H1 (cell line): ENCODE measurements at regions not wholly inside any gene's neighbourhood (a gene's known extent, or its start where the extent isn't known, plus 50 kb on each side); places are given as distances from the start of the nearest gene placed in this dataset.

ENCODE experiments used
- CTCF ChIA-PET: fragments of 300-600 bp; sonication (Branson Sonifier 250); formaldehyde crosslinking; loops from one replicate; lab custom pipeline; 2021; ENCODE audit not compliant: partially characterized antibody; lab: Charles Lee
- POLR2A ChIA-PET: fragments of 300-600 bp; sonication (Branson Sonifier 250); formaldehyde crosslinking; loops from one replicate; lab custom pipeline; 2021; ENCODE audit warnings: inconsistent platforms; ENCODE audit not compliant: partially characterized antibody; lab: Charles Lee
- DNase-seq, 2 experiments: peaks; one replicate each; pipeline versions ENCODE4 v3.0.0 to v3.0.0-alpha.2; 2010 to 2022; ENCODE audit warnings: low spot score in 2 of 2, low read depth in 1 of 2, mixed read lengths in 1 of 2
- FAIRE-seq: peaks from 2 replicates; lab custom pipeline; 2011; peaks lifted over from hg19 to GRCh38; lab: Jason Lieb, UNC
- H2AFZ ChIP-seq: 2 replicates; pipeline ENCODE4 v1.8.1; 2012; ENCODE audit warnings: low read length, inconsistent platforms
- H2AK5ac ChIP-seq: 2 replicates; pipeline ENCODE4 v1.6.1; 2013; ENCODE audit warnings: low read depth, low read length
- H2BK120ac ChIP-seq: replicated peaks from 2 replicates; pipeline ENCODE3; 2013; ENCODE audit warnings: low read depth, low read length, inconsistent platforms
- H2BK12ac ChIP-seq: 2 replicates; pipeline ENCODE4 v1.6.1; 2013; ENCODE audit warnings: low read depth, low read length
- H2BK15ac ChIP-seq: 2 replicates; pipeline ENCODE4 v1.6.1; 2013; ENCODE audit warnings: low read length
- H2BK20ac ChIP-seq: 2 replicates; pipeline ENCODE4 v1.6.1; 2013; ENCODE audit warnings: low read length
- H2BK5ac ChIP-seq: 2 replicates; pipeline ENCODE4 v1.6.1; 2013; ENCODE audit warnings: low read depth, low read length
- H3K14ac ChIP-seq: 2 replicates; pipeline ENCODE4 v1.6.1; 2013; ENCODE audit warnings: inconsistent platforms; ENCODE audit not compliant: insufficient read length
- H3K18ac ChIP-seq: 2 replicates; pipeline ENCODE4 v1.6.1; 2013; ENCODE audit warnings: low read length; ENCODE audit errors: extremely low read depth
- H3K23ac ChIP-seq: 2 replicates; pipeline ENCODE4 v1.6.1; 2013; ENCODE audit warnings: inconsistent platforms; ENCODE audit not compliant: insufficient read length
- H3K23me2 ChIP-seq: 2 replicates; pipeline ENCODE4 v1.6.1; 2013; ENCODE audit warnings: low read depth, low read length
- H3K27ac ChIP-seq: 2 replicates; pipeline ENCODE4 v1.6.1; 2011; ENCODE audit warnings: low read depth, low read length, inconsistent platforms
- H3K27me3 ChIP-seq, 4 experiments: replicated peaks in 1 of 4; 1 replicate in 1 of 4; 2 replicates in 3 of 4; pipeline versions ENCODE4 v1.6.1 to v1.8.1; 2011 to 2013; ENCODE audit warnings: low read length in 3 of 4, mild to moderate bottlenecking in 3 of 4, inconsistent platforms in 2 of 4, mixed read lengths in 2 of 4, moderate library complexity in 1 of 4; ENCODE audit not compliant: control insufficient read depth in 3 of 4, insufficient read depth in 3 of 4; ENCODE audit errors: extremely low read depth in 1 of 4
- H3K36me3 ChIP-seq, 4 experiments: 2 replicates each; pipeline versions ENCODE4 v1.6.1 to v1.8.1; 2011 to 2013; ENCODE audit warnings: mild to moderate bottlenecking in 4 of 4, low read length in 3 of 4, moderate library complexity in 2 of 4, control low read depth in 1 of 4, inconsistent platforms in 1 of 4; ENCODE audit not compliant: insufficient read depth in 4 of 4, control insufficient read depth in 2 of 4
- H3K4ac ChIP-seq: replicated peaks from 2 replicates; pipeline ENCODE3; 2013; ENCODE audit warnings: low read length, low read depth, mixed read lengths, inconsistent platforms; ENCODE audit not compliant: insufficient read length
- H3K4me1 ChIP-seq, 4 experiments: replicated peaks in 1 of 4; 1 replicate in 1 of 4; 2 replicates in 3 of 4; pipeline versions ENCODE4 v1.6.1 to v1.8.1; 2011 to 2013; ENCODE audit warnings: low read length in 3 of 4, inconsistent platforms in 2 of 4, mixed read lengths in 1 of 4; ENCODE audit not compliant: insufficient read depth in 4 of 4, control insufficient read depth in 3 of 4
- H3K4me2 ChIP-seq, 2 experiments: 2 replicates each; pipeline versions ENCODE4 v1.6.1 to v1.8.1; 2011 to 2013; ENCODE audit warnings: low read depth in 2 of 2, low read length in 2 of 2, control low read depth in 1 of 2, inconsistent platforms in 1 of 2, mild to moderate bottlenecking in 1 of 2; ENCODE audit not compliant: insufficient read depth in 1 of 2
- H3K4me3 ChIP-seq, 4 experiments: fragments of 200-600, 300-600 bp in 1 of 4; sonication (generic), shearing (Covaris generic), sonication (Bioruptor Twin) in 1 of 4; 2 replicates each; pipeline versions ENCODE4 v1.5.1 to v1.8.1; 2011 to 2016; ENCODE audit warnings: low read length in 4 of 4, low read depth in 3 of 4, control low read depth in 2 of 4, inconsistent platforms in 2 of 4, mild to moderate bottlenecking in 2 of 4, mixed read lengths in 1 of 4, moderate library complexity in 1 of 4; ENCODE audit not compliant: insufficient read depth in 2 of 4; ENCODE audit errors: extremely low read depth in 1 of 4
- H3K56ac ChIP-seq: replicated peaks from 2 replicates; pipeline ENCODE3; 2013; ENCODE audit warnings: low read depth, mild to moderate bottlenecking, mixed read lengths, low read length, inconsistent platforms; ENCODE audit not compliant: insufficient read length
- H3K79me1 ChIP-seq: 2 replicates; pipeline ENCODE4 v1.6.1; 2013; ENCODE audit warnings: low read depth, low read length, control low read depth
- H3K79me2 ChIP-seq, 2 experiments: 2 replicates each; pipeline versions ENCODE4 v1.6.1 to v1.8.1; 2012 to 2013; ENCODE audit warnings: low read length in 2 of 2, mild to moderate bottlenecking in 2 of 2, inconsistent platforms in 1 of 2; ENCODE audit not compliant: insufficient read depth in 2 of 2, control insufficient read depth in 1 of 2
- H3K9ac ChIP-seq, 4 experiments: replicated peaks in 1 of 4; 1 replicate in 1 of 4; 2 replicates in 3 of 4; pipeline versions ENCODE4 v1.6.1 to v1.8.1; 2011 to 2013; ENCODE audit warnings: low read depth in 3 of 4, low read length in 3 of 4, control low read depth in 2 of 4, mild to moderate bottlenecking in 2 of 4, moderate library complexity in 2 of 4, inconsistent platforms in 1 of 4; ENCODE audit errors: extremely low read depth in 1 of 4
- H3K9me3 ChIP-seq, 2 experiments: 2 replicates each; pipeline versions ENCODE4 v1.6.1 to v1.8.1; 2012 to 2013; ENCODE audit warnings: mild to moderate bottlenecking in 2 of 2, moderate library complexity in 2 of 2, control low read depth in 1 of 2, inconsistent platforms in 1 of 2, low read depth in 1 of 2, low read length in 1 of 2, mixed read lengths in 1 of 2; ENCODE audit not compliant: insufficient read depth in 2 of 2
- H4K20me1 ChIP-seq, 2 experiments: replicated peaks in 1 of 2; 2 replicates each; pipeline versions ENCODE3 to v1.8.1; 2011 to 2013; ENCODE audit warnings: inconsistent platforms in 2 of 2, low read length in 2 of 2, mild to moderate bottlenecking in 1 of 2; ENCODE audit not compliant: insufficient read depth in 2 of 2, control insufficient read depth in 1 of 2
- H4K5ac ChIP-seq: 2 replicates; pipeline ENCODE4 v1.6.1; 2013; ENCODE audit warnings: low read length, low read depth, mixed read lengths, inconsistent platforms; ENCODE audit not compliant: insufficient read length
- H4K8ac ChIP-seq: 2 replicates; pipeline ENCODE4 v1.8.0; 2013; ENCODE audit warnings: mild to moderate bottlenecking, moderate library complexity, low read length, inconsistent platforms; ENCODE audit not compliant: insufficient read depth; ENCODE audit errors: extremely low read depth
- H4K91ac ChIP-seq: replicated peaks from 2 replicates; pipeline ENCODE3; 2013; ENCODE audit warnings: low read length, mixed read lengths, inconsistent platforms; ENCODE audit not compliant: insufficient read length
- BACH1 ChIP-seq: IDR thresholded peaks from 2 replicates; pipeline ENCODE4 v1.6.1; 2012; ENCODE audit warnings: low read length, improper control_type of control experiment
- CBX5 ChIP-seq: fragments of 300-800, 300-1000 bp; sonication (generic); IDR thresholded peaks from 2 replicates; pipeline ENCODE4 v1.7.1; 2016; ENCODE audit warnings: antibody characterized with exemption, low read length, low read depth
- CREB1 ChIP-seq: IDR thresholded peaks from 2 replicates; pipeline ENCODE4 v1.6.1; 2012; ENCODE audit warnings: inconsistent platforms
- EP300 ChIP-seq, 2 experiments: IDR thresholded peaks; 1 replicate in 1 of 2; 2 replicates in 1 of 2; pipeline ENCODE4 v1.6.1; 2011 to 2012; ENCODE audit warnings: low read depth in 2 of 2, low read length in 2 of 2, mild to moderate bottlenecking in 2 of 2, borderline replicate concordance in 1 of 2, inconsistent platforms in 1 of 2, moderate library complexity in 1 of 2
- GABPA ChIP-seq: IDR thresholded peaks from 2 replicates; pipeline ENCODE4 v1.6.1; 2011; ENCODE audit warnings: mild to moderate bottlenecking, low read length, moderate library complexity, borderline replicate concordance; ENCODE audit not compliant: insufficient read depth
- GTF2F1 ChIP-seq: IDR thresholded peaks from 2 replicates; pipeline ENCODE4 v1.6.1; 2012; ENCODE audit warnings: low read depth, low read length, improper control_type of control experiment, borderline replicate concordance
- KDM4A ChIP-seq: IDR thresholded peaks from one replicate; pipeline ENCODE4 v1.7.1; 2012; ENCODE audit warnings: low read depth, mild to moderate bottlenecking, moderate library complexity, low read length, inconsistent platforms; ENCODE audit not compliant: severe bottlenecking
- SP1 ChIP-seq: IDR thresholded peaks from 2 replicates; pipeline ENCODE4 v1.6.1; 2011; ENCODE audit warnings: low read depth, low read length
- SP2 ChIP-seq: IDR thresholded peaks from 2 replicates; pipeline ENCODE4 v1.6.1; 2012; ENCODE audit warnings: mild to moderate bottlenecking, low read length, inconsistent platforms
- TAF7 ChIP-seq: optimal IDR thresholded peaks from 2 replicates; pipeline ENCODE3; 2011; ENCODE audit warnings: low read depth, mild to moderate bottlenecking, inconsistent platforms, low read length, moderate library complexity, borderline replicate concordance
- WGBS, 2 experiments: shearing (Covaris generic) in 1 of 2; methylation state at CpG; one replicate each; pipeline versions ENCODE4 v1.1.6 to v1.1.7; 2013 to 2015; ENCODE audit warnings: low lambda C conversion rate in 2 of 2, mixed read lengths in 2 of 2, inconsistent platforms in 1 of 2, low coverage in 1 of 2, missing lambda C conversion rate in 1 of 2; ENCODE audit not compliant: insufficient replicate concordance in 2 of 2, insufficient coverage in 1 of 2, insufficient read length in 1 of 2; ENCODE audit errors: extremely low coverage in 1 of 2, missing lambda C conversion rate in 1 of 2; 5-methylcytosine and 5-hydroxymethylcytosine counted together
- TF ChIP-seq, protein P1 (sequence below): IDR thresholded peaks from 2 replicates; pipeline ENCODE4 v1.6.1; 2011; ENCODE audit warnings: low read length, improper control_type of control experiment
- TF ChIP-seq, protein P2 (sequence below): IDR thresholded peaks from 2 replicates; pipeline ENCODE4 v1.6.1; 2012; ENCODE audit warnings: low read length, inconsistent platforms

DNA sequence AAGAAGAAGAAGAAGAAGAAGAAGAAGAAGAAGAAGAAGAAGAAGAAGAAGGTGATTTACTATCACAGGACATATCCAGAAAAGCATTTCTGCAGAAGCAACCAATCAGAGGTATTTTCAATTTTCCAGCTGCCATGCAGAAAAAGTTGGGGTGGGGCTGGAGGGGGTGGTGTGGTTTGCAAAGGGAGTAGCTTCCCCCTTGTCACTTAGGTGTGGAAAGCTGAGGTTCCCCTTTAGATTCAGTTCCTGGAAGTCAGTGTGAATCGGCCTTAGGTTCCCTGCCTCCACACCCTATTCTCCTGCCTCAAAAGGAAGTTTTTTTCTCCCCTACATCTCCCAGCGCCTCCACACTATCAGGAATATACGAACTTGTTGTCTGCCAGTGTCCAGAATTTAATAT lies 276.7 kb upstream of the ARRDC4 start:
- 89% methylated on average over 3 of the region's 3 CpGs; no CpG with 5 or more reads in 1 of the 2 experiments for WGBS, 2 experiments
- CTCF ChIA-PET, result interaction anchor here (0.8 kb wide), 1 partner anchor 12 kb away, joined by 3 read pairs; no protein-coding TSS in a partner anchor
- TF ChIP-seq, protein P1, sequence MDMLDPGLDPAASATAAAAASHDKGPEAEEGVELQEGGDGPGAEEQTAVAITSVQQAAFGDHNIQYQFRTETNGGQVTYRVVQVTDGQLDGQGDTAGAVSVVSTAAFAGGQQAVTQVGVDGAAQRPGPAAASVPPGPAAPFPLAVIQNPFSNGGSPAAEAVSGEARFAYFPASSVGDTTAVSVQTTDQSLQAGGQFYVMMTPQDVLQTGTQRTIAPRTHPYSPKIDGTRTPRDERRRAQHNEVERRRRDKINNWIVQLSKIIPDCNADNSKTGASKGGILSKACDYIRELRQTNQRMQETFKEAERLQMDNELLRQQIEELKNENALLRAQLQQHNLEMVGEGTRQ, result no peak
- TF ChIP-seq EP300 (IDR thresholded peaks at IDR 0.05; ENCODE audit: borderline replicate concordance in 1 of 2, low read depth in 2 of 2, low read length in 2 of 2), result no peak
- no peak for TF ChIP-seq SP1
- no peak for TF ChIP-seq TAF7
- TF ChIP-seq SP2, result no peak
- TF ChIP-seq, protein P2, sequence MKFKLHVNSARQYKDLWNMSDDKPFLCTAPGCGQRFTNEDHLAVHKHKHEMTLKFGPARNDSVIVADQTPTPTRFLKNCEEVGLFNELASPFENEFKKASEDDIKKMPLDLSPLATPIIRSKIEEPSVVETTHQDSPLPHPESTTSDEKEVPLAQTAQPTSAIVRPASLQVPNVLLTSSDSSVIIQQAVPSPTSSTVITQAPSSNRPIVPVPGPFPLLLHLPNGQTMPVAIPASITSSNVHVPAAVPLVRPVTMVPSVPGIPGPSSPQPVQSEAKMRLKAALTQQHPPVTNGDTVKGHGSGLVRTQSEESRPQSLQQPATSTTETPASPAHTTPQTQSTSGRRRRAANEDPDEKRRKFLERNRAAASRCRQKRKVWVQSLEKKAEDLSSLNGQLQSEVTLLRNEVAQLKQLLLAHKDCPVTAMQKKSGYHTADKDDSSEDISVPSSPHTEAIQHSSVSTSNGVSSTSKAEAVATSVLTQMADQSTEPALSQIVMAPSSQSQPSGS, result no peak
- TF ChIP-seq BACH1, result no peak
- TF ChIP-seq GABPA, result no peak
- TF ChIP-seq CREB1, result no peak
- no peak for TF ChIP-seq CBX5
- no peak for TF ChIP-seq GTF2F1
- TF ChIP-seq KDM4A, result no peak

More for the DNA sequence above, 276.7 kb upstream of the ARRDC4 start:
- Histone ChIP-seq H2BK12ac (no peak overlapping the region), H3K4me3 (no peak overlapping the region), H4K91ac (no peak overlapping the region), H3K9ac (no peak overlapping the region), H3K23me2 (no peaks in the 10 kb centered on the region; the same call in 1 of the 2 replicates), H3K79me1 (no peaks in the 10 kb centered on the region), H3K4me2 (no peak overlapping the region), H2BK120ac (no peak overlapping the region), H3K27me3 (no peaks in the 10 kb centered on the region), H4K8ac (no peak overlapping the region), H2AFZ (no peak overlapping the region), H2BK15ac (no peak overlapping the region), H3K36me3 (no peaks in the 10 kb centered on the region), H3K14ac (no peak overlapping the region), H3K4me1 (no peaks in the 10 kb centered on the region), H2BK5ac (no peak overlapping the region), H2AK5ac (no peak overlapping the region), H3K56ac (no peak overlapping the region), H4K5ac (no peak overlapping the region), H3K9me3 (no peaks in the 10 kb centered on the region), H3K4ac (no peak overlapping the region), H4K20me1 (no peaks in the 10 kb centered on the region), H3K18ac (no peak overlapping the region), H3K79me2 (no peaks in the 10 kb centered on the region), H3K23ac (no peak overlapping the region), H2BK20ac (no peak overlapping the region), H3K27ac (no peak overlapping the region)
- no peak for FAIRE-seq
- DNase-seq, result no peak
- POLR2A ChIA-PET, result no interaction called here
